H1 (cell line): ENCODE measurements at regions not wholly inside any gene's neighbourhood (a gene's known extent, or its start where the extent isn't known, plus 50 kb on each side); places are given as distances from the start of the nearest gene placed in this dataset.

Experiments
- ASH2L ChIP-seq: fragments of 200-600, 300-600 bp; sonication (generic); IDR thresholded peaks from one replicate; pipeline ENCODE4 v1.7.1; 2017; ENCODE audit warnings: low read length
- ATF3 ChIP-seq: IDR thresholded peaks from 2 replicates; pipeline ENCODE4 v1.6.1; 2011; ENCODE audit warnings: low read depth, mild to moderate bottlenecking, low read length; ENCODE audit not compliant: insufficient read depth
- CEBPB ChIP-seq: IDR thresholded peaks from 2 replicates; pipeline ENCODE4 v1.6.1; 2012; ENCODE audit warnings: low read depth, low read length
- CREB1 ChIP-seq: IDR thresholded peaks from 2 replicates; pipeline ENCODE4 v1.6.1; 2012; ENCODE audit warnings: inconsistent platforms
- FOSL1 ChIP-seq: IDR thresholded peaks from 2 replicates; pipeline ENCODE4 v1.6.1; 2011; ENCODE audit warnings: mild to moderate bottlenecking, low read depth, low read length, moderate library complexity; ENCODE audit not compliant: insufficient read depth
- GTF2F1 ChIP-seq: IDR thresholded peaks from 2 replicates; pipeline ENCODE4 v1.6.1; 2012; ENCODE audit warnings: low read depth, low read length, improper control_type of control experiment, borderline replicate concordance
- MAX ChIP-seq: IDR thresholded peaks from 2 replicates; pipeline ENCODE4 v1.6.1; 2012; ENCODE audit warnings: inconsistent platforms
- RAD21 ChIP-seq, 2 experiments: IDR thresholded peaks in 1 of 2; conservative IDR thresholded peaks in 1 of 2; 2 replicates each; pipeline ENCODE4 v1.6.1; 2011; ENCODE audit warnings: low read depth in 2 of 2, low read length in 2 of 2, improper control_type of control experiment in 1 of 2, inconsistent platforms in 1 of 2, mild to moderate bottlenecking in 1 of 2, moderate library complexity in 1 of 2
- RFX5 ChIP-seq: IDR thresholded peaks from 2 replicates; pipeline ENCODE4 v1.6.1; 2011; ENCODE audit warnings: low read depth, low read length, improper control_type of control experiment, borderline replicate concordance
- SIN3A ChIP-seq, 2 experiments: IDR thresholded peaks in 1 of 2; conservative IDR thresholded peaks in 1 of 2; 2 replicates each; pipeline ENCODE4 v1.6.1; 2011 to 2012; ENCODE audit warnings: low read length in 2 of 2, improper control_type of control experiment in 1 of 2, low read depth in 1 of 2, mild to moderate bottlenecking in 1 of 2
- SP1 ChIP-seq: IDR thresholded peaks from 2 replicates; pipeline ENCODE4 v1.6.1; 2011; ENCODE audit warnings: low read depth, low read length
- TAF1 ChIP-seq: IDR thresholded peaks from 2 replicates; pipeline ENCODE4 v1.6.1; 2011; ENCODE audit warnings: mild to moderate bottlenecking, low read depth, low read length
- TCF12 ChIP-seq: IDR thresholded peaks from 2 replicates; pipeline ENCODE4 v1.6.1; 2011; ENCODE audit warnings: low read depth, mild to moderate bottlenecking, low read length

GRCh38 chrX:77003956-77004355 is 443.2 kb upstream of the FGF16 start (continued):
- TF ChIP-seq TAF1 (no peak), RAD21 (IDR thresholded peaks at IDR 0.05 in 1 of 2, conservative IDR thresholded peaks at IDR 0.05 in 1 of 2; ENCODE audit: low read depth in 2 of 2, low read length in 2 of 2) (no peak), FOSL1 (no peak), RFX5 (no peak), ASH2L (no peak), SIN3A (conservative IDR thresholded peaks at IDR 0.05 in 1 of 2, IDR thresholded peaks at IDR 0.05 in 1 of 2; ENCODE audit: low read depth in 1 of 2, low read length in 2 of 2) (no peak), CREB1 (no peak), MAX (no peak), GTF2F1 (no peak), CEBPB (no peak), TCF12 (no peak), ATF3 (no peak), SP1 (no peak)
